Tongue (tissue), 1 donor: ENCODE measurements at regions not wholly inside any gene's neighbourhood (a gene's known extent, or its start where the extent isn't known, plus 50 kb on each side); places are given as distances from the start of the nearest gene placed in this dataset.
"Not testable (repeated sequence)": the region's sequence is repeated elsewhere in the genome, so short reads cannot be mapped to it uniquely, and the experiment has no call there.

Experiments used
- DNase-seq: peaks from one replicate; pipeline ENCODE4 v3.0.0-alpha.2; 2015

GRCh38 chr22:25281675-25282345 lies 62.4 kb downstream of the CRYBB2 start:
- no peak for DNase-seq

GRCh38 chr22:25282346-25282670 lies 62.9 kb downstream of the CRYBB2 start:
- no peak for DNase-seq

- no peak for DNase-seq
Measured at GRCh38 chr22:25282671-25283561, 63.5 kb downstream of the CRYBB2 start.

DNA sequence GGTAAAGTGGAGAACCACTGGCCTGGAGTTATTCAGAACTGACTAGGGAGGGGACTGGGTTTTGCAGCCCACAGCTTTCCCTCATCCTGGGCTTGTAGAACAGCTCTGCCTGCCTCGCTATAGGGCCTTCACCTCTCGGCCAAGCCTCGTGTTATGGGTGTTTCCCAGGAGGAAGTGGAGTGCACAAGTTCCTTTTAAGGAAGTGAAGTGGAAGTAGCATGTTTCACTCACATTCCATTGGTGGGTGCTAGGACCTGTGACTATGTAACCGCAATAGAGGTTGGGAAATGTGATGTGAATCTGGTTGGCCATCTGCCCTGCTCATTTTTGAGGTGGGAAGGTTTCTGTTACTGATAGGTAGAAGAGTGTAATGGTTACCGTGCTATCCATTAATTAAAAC lies 69.0 kb downstream of the CRYBB2 start:
- not testable (repeated sequence) for DNase-seq

GRCh38 chr22:25301912-25302311 lies 82.5 kb downstream of the CRYBB2 start:
- DNase-seq = not testable (repeated sequence)

- DNase-seq = not testable (repeated sequence)
Measured at GRCh38 chr22:25309586-25309985, 90.1 kb downstream of the CRYBB2 start.

DNA sequence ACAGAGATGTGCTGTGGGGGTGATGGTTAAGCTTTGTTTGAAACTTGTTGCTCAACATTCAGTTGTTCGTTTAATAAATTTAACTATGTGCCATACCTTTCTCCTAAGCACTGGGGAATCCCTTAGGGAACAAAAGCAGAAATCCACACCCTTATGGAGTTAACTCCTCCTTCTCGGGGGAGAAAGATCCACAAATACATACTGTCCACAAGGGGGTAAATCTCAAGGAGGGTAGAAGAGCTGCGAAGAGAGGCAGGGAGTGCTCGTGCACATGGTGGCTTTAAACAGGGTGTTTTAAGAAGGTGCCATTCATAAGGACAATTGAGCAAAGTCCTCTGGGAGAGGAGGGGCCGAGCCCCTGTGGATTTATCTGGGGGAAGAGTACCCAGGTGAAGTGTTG lies 92.5 kb downstream of the CRYBB2 start:
- not testable (repeated sequence) for DNase-seq

DNA sequence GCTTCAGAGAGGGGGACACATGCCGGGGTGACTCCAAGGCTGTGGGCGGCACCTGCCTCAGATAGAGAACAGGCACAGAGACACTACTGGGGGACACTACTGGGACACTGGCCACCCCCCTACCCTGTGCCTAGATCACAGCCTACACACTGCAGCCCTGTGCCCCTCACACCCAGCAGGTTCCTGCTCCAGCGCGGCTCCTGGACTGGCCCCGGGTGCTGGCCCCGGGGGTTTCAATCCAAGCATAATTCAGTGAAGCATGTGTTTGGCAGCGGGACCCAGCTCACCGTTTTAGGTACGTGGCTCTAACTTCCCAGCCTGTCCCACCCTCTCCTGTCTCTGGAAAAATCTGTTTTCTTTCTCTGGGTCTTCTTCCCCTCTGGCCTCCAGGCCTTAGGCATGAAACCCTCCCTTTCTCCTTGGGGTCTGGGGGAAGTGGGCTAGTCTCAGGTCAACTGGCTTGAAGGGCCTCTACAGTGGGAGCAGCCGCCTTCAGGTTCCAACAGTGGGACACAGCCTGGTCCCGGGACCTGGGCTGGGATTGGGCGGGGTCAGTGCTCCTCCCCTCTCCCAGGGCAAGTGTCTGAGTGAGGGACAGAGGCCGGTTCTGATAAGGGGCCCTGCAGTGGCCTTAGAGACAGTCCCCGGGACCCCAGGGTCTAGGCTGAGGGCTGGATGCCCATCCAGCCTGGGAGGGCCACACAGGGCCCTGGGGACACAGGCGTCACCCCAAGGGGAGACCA lies 98.8 kb downstream of the CRYBB2 start:
- DNase-seq = no peak

DNA sequence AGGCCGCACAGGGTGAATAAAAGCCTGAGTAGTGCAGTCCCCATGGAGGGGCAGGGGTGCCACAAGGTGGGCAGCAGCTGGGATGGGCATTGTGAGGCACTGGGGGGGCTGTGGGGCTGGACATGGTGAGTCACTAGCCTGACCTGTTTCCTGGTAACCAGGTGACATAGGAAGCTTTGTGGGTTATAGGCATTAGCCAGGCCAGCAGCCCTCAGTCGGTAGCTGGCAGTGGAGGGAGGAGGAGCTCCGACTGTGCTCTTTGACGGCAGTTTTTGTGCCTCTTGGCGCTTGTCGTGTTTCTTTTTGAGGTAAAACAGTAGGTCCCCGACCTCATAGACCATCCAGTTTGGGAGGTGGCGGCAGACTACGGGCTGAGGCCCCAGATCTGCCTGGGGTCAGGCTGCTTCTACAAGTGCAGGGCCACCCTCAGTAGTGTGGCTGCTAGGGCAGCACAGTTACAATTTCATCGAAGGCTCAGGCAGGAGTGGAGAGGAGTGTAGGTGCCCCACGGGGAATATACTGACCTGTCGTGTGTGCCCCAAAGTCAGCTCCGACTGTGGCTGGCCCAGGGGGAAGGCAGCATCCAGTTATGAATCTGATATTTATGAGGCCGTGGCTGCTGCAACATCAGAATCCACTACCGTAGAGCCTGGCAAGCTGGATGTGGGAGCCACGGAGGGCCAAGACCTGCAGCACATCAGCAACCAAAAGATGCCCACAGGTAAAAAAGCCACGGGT lies 107.7 kb downstream of the CRYBB2 start:
- DNase-seq = no peak

DNA sequence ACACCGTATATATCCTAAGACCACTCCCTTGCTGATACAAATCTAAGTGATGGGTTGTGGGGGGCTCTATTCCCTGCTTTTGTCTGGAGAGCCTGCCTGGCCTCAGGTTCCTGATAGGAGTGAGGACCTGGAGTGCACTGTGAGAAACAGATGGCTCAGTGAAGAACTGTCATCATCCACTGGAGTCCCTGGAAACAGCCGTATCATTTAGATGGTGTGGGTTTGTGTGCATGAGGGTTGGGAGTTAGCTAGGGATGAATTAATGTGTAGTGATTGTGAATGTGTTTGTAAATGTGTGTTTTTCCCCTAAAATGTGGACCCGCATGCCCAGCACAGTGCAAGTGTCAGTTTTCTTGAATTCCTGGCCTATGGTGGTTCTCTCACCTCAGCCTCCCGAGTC lies 111.6 kb downstream of the CRYBB2 start:
- no peak for DNase-seq

DNA sequence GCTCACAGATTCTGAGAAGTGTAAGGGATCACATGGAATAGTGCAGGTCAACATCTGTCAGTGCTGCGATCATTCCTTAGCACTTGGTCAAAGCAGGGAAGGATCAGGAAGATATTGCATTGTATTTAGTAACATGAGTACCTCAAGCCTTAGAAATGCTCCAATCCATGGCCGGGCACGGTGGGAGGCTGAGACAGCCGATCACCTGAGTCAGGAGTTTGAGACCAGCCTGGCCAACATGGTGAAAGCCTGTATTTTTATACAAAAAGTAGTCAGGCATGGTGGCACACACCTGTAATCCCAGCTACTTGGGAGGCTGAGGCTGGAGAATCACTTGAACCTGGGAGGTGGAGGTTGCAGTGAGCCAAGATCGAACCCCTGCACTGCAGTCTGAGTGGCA lies 112.5 kb downstream of the CRYBB2 start:
- DNase-seq = not testable (repeated sequence)

- DNase-seq = no peak
Measured at GRCh38 chr22:25332386-25332785, 112.9 kb downstream of the CRYBB2 start.

GRCh38 chr22:25334162-25334490 lies 114.7 kb downstream of the CRYBB2 start:
- peak; percentile 46 for DNase-seq

DNA sequence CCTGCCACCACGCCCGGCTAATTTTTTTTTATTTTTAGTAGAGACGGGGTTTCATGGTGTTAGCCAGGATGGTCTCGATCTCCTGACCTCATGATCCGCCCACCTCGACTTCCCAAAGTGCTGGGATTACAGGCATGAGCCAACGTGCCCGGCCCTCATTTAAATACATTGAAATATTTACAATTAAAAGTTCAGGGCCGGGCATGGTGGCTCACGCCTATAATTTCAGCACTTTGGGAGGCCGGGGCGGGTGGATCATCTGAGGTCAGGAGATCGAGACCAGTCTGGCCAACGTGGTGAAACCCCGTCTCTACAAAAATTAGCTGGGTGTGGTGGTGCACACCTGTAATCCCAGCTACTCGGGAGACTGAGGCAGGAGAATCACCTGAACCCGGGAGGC lies 115.2 kb downstream of the CRYBB2 start:
- DNase-seq = not testable (repeated sequence)

DNA sequence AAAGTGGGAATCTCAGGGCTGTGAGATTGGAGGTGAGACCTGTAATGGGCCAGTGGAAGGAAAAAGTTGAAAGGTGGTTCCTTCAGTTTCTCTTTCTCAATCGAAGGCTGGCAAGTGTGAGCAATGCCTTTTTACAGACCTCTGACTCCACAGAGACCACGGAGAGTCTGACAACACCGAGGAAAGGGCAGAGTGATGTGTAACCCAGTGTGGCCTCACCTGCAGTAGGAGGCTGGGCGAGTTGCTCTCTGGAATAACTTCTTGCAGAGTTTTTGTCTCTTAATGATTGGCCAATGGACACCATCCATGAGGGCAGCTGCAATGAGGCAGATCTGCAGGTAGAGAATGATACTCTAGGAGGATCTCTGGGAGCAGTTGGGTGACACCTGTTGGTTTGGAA lies 115.8 kb downstream of the CRYBB2 start:
- not testable (repeated sequence) for DNase-seq

GRCh38 chr22:25340536-25340935 lies 121.1 kb downstream of the CRYBB2 start:
- DNase-seq = not testable (repeated sequence)

GRCh38 chr22:25344366-25344765 lies 124.9 kb downstream of the CRYBB2 start:
- not testable (repeated sequence) for DNase-seq

GRCh38 chr22:25346859-25347751 lies 127.7 kb downstream of the CRYBB2 start:
- DNase-seq = peak; percentile 32

GRCh38 chr22:25347752-25348102 lies 128.3 kb downstream of the CRYBB2 start:
- peak; percentile 14 for DNase-seq

DNA sequence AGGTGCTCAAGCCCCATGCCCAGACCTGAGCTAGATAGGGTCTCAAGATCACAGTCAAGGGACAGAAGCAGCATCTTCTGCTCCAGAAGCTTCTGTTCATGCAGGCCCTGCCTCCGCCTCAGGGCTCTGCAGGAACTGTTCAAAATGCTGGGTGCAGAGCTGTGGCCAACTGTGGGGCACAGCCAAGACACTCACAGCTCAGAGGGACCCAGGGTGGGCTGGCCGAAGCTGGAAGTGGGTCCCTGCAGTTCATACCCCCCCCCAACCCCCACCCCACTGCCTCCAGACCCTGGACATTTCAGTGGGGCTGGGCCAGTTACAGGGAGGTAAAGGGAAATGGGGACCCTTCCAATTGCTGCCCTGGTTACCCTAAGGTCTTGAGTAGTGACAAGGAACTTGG lies 129.0 kb downstream of the CRYBB2 start:
- DNase-seq = no peak

GRCh38 chr22:25348996-25349395 lies 129.6 kb downstream of the CRYBB2 start:
- not testable (repeated sequence) for DNase-seq
